ENCODE measurements at regions not wholly inside any gene's neighbourhood (a gene's known extent, or its start where the extent isn't known, plus 50 kb on each side); places are given as distances from the start of the nearest gene placed in this dataset.

DNA sequence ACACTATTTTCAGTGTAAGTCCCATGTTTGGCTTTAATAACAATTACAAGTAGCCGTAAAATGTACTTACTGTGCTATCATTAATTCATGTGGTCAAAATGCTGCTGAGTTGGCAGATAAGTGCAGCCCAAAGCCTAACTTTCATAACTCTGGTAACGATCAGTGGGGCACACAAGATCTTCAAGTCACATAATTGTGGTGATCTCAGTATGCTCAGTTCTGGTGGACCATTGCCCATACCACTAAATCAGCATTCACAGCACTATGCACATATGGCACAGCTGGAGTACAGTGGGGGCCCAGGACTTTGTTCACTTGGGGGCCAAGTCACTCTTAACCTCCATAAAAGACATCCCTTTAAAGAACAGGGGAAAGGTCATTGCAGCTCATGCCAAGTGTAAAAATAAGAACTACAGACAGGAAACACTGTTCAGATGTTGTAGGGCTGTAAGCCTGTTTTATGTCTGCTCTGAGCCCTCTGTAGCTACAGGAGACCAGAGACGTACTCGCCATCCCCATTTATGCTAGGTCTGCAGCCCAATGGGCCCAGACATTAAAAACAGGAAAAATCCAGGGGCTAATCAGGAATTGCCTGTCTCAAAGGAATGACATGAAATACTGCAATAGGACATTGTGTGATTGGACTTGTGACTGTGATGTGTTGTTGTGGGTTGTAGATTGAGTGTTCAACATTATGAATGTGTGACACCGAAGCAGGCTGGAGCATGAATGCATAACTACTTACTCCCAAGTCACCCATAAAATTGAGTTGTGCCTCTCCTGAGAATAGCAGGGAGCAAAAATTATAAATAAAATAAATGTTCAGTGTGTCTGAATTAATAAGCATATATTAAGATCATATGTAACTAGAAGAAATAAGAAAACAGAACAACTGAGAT lies 282.5 kb upstream of the EPHA3 start:
- H3K9me3 Mint-ChIP-seq: no peaks in the 10 kb centered on the region
- peaks cover 10% of the 10 kb centered on the region for H3K4me1 Mint-ChIP-seq
- Histone ChIP-seq H3K27me3 (ENCODE audit: control insufficient read depth, insufficient read depth, low read length, poor library complexity, severe bottlenecking) (no peaks in the 10 kb centered on the region), H3K9me3 (ENCODE audit: control insufficient read depth, low read length) (no peaks in the 10 kb centered on the region), H3K27ac (ENCODE audit: low read depth, low read length) (no peak overlapping the region), H3K4me1 (ENCODE audit: control insufficient read depth, insufficient read depth, low read length) (no peaks in the 10 kb centered on the region), H3K9ac (ENCODE audit: extremely low read depth, low read length, poor library complexity, severe bottlenecking) (no peak overlapping the region), H3K36me3 (ENCODE audit: control insufficient read depth, insufficient read depth, low read length) (no peaks in the 10 kb centered on the region), H3K4me3 (ENCODE audit: low read length) (no peak overlapping the region)
- TF ChIP-seq, protein P1, sequence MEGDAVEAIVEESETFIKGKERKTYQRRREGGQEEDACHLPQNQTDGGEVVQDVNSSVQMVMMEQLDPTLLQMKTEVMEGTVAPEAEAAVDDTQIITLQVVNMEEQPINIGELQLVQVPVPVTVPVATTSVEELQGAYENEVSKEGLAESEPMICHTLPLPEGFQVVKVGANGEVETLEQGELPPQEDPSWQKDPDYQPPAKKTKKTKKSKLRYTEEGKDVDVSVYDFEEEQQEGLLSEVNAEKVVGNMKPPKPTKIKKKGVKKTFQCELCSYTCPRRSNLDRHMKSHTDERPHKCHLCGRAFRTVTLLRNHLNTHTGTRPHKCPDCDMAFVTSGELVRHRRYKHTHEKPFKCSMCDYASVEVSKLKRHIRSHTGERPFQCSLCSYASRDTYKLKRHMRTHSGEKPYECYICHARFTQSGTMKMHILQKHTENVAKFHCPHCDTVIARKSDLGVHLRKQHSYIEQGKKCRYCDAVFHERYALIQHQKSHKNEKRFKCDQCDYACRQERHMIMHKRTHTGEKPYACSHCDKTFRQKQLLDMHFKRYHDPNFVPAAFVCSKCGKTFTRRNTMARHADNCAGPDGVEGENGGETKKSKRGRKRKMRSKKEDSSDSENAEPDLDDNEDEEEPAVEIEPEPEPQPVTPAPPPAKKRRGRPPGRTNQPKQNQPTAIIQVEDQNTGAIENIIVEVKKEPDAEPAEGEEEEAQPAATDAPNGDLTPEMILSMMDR (conservative IDR thresholded peaks at IDR 0.05): no peak
- 93 to 100% methylated on average over 1 to 5 of the region's 5 CpGs for WGBS, 2 experiments (ENCODE audit: insufficient coverage in 1 of 2, insufficient read length in 1 of 2)
- no peaks in the 10 kb centered on the region for H3K36me3 Mint-ChIP-seq (ENCODE audit: low read depth)
- no peaks in the 10 kb centered on the region for H3K27me3 Mint-ChIP-seq (ENCODE audit: insufficient read depth)
- DNase-seq: no peak
- no peak overlapping the region for H3K4me3 Mint-ChIP-seq
- no peak overlapping the region for H3K27ac Mint-ChIP-seq

DNA sequence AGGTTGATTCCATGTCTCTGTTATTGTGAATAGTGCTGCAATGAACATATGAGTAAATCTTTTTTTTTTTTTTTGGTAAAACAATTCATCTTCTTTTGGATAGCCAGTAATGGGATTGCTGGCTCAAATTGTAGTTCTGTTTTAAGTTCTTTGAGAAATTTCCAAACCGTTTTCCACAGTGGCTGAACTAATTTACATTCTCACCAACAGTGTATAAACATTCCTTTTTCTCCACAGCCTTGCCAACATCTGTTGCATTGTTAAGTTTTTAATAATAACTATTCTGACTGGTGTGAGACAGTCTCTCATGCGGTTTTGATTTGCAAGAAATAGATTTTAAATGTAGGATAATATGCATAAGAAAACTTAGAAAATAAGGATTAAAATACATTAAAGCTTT lies 279.0 kb upstream of the EPHA3 start:
- Mint-ChIP-seq H3K36me3 (ENCODE audit: low read depth) (no peaks in the 10 kb centered on the region), H3K27ac (no peak overlapping the region), H3K4me3 (no peak overlapping the region), H3K27me3 (ENCODE audit: insufficient read depth) (no peaks in the 10 kb centered on the region), H3K9me3 (no peaks in the 10 kb centered on the region), H3K4me1 (no peaks in the 10 kb centered on the region)
- DNase-seq: no peak
- no peak overlapping the region for H3K4me3 ChIP-seq (ENCODE audit: low read length)
- H3K4me1 ChIP-seq (ENCODE audit: control insufficient read depth, insufficient read depth, low read length): no peaks in the 10 kb centered on the region
- no peaks in the 10 kb centered on the region for H3K9me3 ChIP-seq (ENCODE audit: control insufficient read depth, low read length)
- H3K27me3 ChIP-seq (ENCODE audit: control insufficient read depth, insufficient read depth, low read length, poor library complexity, severe bottlenecking): no peaks in the 10 kb centered on the region
- TF ChIP-seq, protein P1 (conservative IDR thresholded peaks at IDR 0.05): no peak
- 71 to 89% methylated on average over 1 to 2 of the region's 2 CpGs for WGBS, 2 experiments (ENCODE audit: insufficient coverage in 1 of 2, insufficient read length in 1 of 2)
- no peak overlapping the region for H3K27ac ChIP-seq (ENCODE audit: low read depth, low read length)
- H3K36me3 ChIP-seq (ENCODE audit: control insufficient read depth, insufficient read depth, low read length): no peaks in the 10 kb centered on the region
- no peak overlapping the region for H3K9ac ChIP-seq (ENCODE audit: extremely low read depth, low read length, poor library complexity, severe bottlenecking)

DNA sequence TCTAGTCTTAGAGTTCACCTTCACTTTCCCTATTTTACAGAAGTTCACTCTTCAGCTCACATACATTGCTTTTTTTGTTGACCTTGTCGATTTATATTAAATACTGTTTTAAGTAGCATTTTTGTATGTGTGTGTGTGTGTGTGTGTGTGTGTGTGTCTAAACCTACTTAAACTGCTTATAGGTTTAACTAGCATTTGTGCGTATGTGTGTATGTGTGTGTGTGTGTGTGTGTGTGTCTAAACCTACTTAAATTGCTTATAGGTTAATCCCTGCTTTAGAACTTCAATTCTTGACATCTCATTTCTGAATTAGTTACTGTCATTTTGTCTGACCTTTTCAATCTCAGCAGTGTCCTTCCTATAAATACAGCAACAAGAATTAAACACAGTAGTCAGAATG lies 254.8 kb upstream of the EPHA3 start:
- Histone ChIP-seq H3K4me1 (ENCODE audit: control insufficient read depth, insufficient read depth, low read length) (no peaks in the 10 kb centered on the region), H3K27me3 (ENCODE audit: control insufficient read depth, insufficient read depth, low read length, poor library complexity, severe bottlenecking) (no peaks in the 10 kb centered on the region), H3K36me3 (ENCODE audit: control insufficient read depth, insufficient read depth, low read length) (no peaks in the 10 kb centered on the region), H3K9me3 (ENCODE audit: control insufficient read depth, low read length) (no peaks in the 10 kb centered on the region), H3K9ac (ENCODE audit: extremely low read depth, low read length, poor library complexity, severe bottlenecking) (no peak overlapping the region), H3K4me3 (ENCODE audit: low read length) (no peak overlapping the region), H3K27ac (ENCODE audit: low read depth, low read length) (no peak overlapping the region)
- Mint-ChIP-seq H3K9me3 (peaks cover 4% of the 10 kb centered on the region), H3K4me1 (no peaks in the 10 kb centered on the region), H3K4me3 (no peak overlapping the region), H3K36me3 (ENCODE audit: low read depth) (no peaks in the 10 kb centered on the region), H3K27me3 (ENCODE audit: insufficient read depth) (no peaks in the 10 kb centered on the region), H3K27ac (no peak overlapping the region)
- 100% methylated on average over 2 of the region's 2 CpGs; no CpG with 5 or more reads in 1 of the 2 experiments for WGBS, 2 experiments (ENCODE audit: insufficient coverage in 1 of 2, insufficient read length in 1 of 2)
- DNase-seq: no peak
- TF ChIP-seq, protein P1 (conservative IDR thresholded peaks at IDR 0.05): no peak

Data from endodermal cell (in vitro differentiated cells).